Body of pancreas (tissue), 4 donors: ENCODE measurements at regions not wholly inside any gene's neighbourhood (a gene's known extent, or its start where the extent isn't known, plus 50 kb on each side); places are given as distances from the start of the nearest gene placed in this dataset.

Source experiments
- ATAC-seq: fragments of 150-250 bp; one replicate; pipeline ENCODE4 v1.9.1; 2016
- DNase-seq, 4 donors: peaks; one replicate each; pipeline ENCODE4 v3.0.0-alpha.2; 2019
- H3K27ac ChIP-seq, 4 donors: fragments of 200-600 bp; sonication (generic); 1 replicate in 3 of 4; 2 replicates in 1 of 4; pipeline versions ENCODE4 v1.5.1 to v1.6.1; 2016 to 2019; ENCODE audit warnings: mild to moderate bottlenecking in 1 of 4, mixed read lengths in 1 of 4, moderate library complexity in 1 of 4
- H3K27me3 ChIP-seq, 2 donors: fragments of 200-600 bp; sonication (generic); one replicate each; pipeline ENCODE4 v1.6.0; 2016; ENCODE audit warnings: mild to moderate bottlenecking in 1 of 2
- H3K36me3 ChIP-seq, 2 donors: fragments of 200-600 bp; sonication (generic); replicated peaks in 1 of 2; 2 replicates each; pipeline ENCODE4 v1.5.1; 2016; ENCODE audit warnings: low read depth in 2 of 2; ENCODE audit not compliant: insufficient read depth in 1 of 2
- H3K4me1 ChIP-seq: fragments of 200-600 bp; sonication (generic); one replicate; pipeline ENCODE4 v1.6.0; 2016
- H3K4me3 ChIP-seq, 2 donors: fragments of 200-600 bp; sonication (generic); 1 replicate in 1 of 2; 2 replicates in 1 of 2; pipeline ENCODE4 v1.5.1; 2016 to 2019
- H3K9me3 ChIP-seq, 3 donors: fragments of 200-600 bp; sonication (generic); 1 replicate in 2 of 3; 2 replicates in 1 of 3; pipeline ENCODE4 v1.5.1; 2016
- POLR2A ChIP-seq, 3 donors: fragments of 450-650 bp; IDR thresholded peaks; one replicate each; pipeline ENCODE4 v1.6.1; 2016; ENCODE audit warnings: antibody characterized with exemption in 3 of 3, mild to moderate bottlenecking in 2 of 3
- WGBS, 2 donors: methylation state at CpG; one replicate each; pipeline ENCODE4 v1.1.5; 2017; 5-methylcytosine and 5-hydroxymethylcytosine counted together
- intact Hi-C: fragments of 100-400 bp; cut with DNase I; formaldehyde crosslinking; loops from one replicate; pipeline ENCODE4 v1.15.1; 2023
- TF ChIP-seq, protein P1 (sequence below), 7 experiments: fragments of 450-650 bp in 4 of 7; fragments of 200-600 bp in 3 of 7; sonication (generic) in 3 of 7; IDR thresholded peaks; one replicate each; pipeline ENCODE4 v1.5.1; 2016 to 2019; ENCODE audit warnings: antibody characterized with exemption in 7 of 7

DNA sequence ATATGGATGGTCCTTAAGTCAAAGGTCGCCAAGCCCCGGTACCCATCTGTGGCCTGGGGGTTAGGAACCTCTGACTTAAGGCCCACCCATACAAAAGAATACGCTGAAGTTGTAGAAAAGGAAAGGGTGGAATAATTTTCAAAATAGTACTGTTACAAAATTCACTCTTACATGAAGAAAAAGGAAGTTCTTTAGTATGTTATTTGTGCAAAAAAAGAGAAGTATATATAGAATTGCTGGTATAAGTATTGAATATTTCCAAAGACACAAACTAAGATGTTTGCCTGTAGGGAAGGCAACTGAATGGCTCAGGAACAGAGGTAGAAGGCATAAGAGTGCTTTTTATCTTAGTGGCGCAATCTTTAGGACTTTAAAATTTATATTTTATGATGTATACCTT, 78.7 kb downstream of the PRLHR start:
- Histone ChIP-seq H3K4me3 (no peak overlapping the region), H3K27ac (no peak overlapping the region), H3K4me1 (no peaks in the 10 kb centered on the region), H3K36me3 (no peaks in the 10 kb centered on the region), H3K9me3 (no peaks in the 10 kb centered on the region), H3K27me3 (no peaks in the 10 kb centered on the region)
- ATAC-seq: no peak
- no peak for DNase-seq
- TF ChIP-seq, protein P1, sequence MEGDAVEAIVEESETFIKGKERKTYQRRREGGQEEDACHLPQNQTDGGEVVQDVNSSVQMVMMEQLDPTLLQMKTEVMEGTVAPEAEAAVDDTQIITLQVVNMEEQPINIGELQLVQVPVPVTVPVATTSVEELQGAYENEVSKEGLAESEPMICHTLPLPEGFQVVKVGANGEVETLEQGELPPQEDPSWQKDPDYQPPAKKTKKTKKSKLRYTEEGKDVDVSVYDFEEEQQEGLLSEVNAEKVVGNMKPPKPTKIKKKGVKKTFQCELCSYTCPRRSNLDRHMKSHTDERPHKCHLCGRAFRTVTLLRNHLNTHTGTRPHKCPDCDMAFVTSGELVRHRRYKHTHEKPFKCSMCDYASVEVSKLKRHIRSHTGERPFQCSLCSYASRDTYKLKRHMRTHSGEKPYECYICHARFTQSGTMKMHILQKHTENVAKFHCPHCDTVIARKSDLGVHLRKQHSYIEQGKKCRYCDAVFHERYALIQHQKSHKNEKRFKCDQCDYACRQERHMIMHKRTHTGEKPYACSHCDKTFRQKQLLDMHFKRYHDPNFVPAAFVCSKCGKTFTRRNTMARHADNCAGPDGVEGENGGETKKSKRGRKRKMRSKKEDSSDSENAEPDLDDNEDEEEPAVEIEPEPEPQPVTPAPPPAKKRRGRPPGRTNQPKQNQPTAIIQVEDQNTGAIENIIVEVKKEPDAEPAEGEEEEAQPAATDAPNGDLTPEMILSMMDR (IDR thresholded peaks at IDR 0.05): no peak
- TF ChIP-seq POLR2A (IDR thresholded peaks at IDR 0.05): no peak
- intact Hi-C loops: no loop called here
- 88 to 94% methylated on average over 4 of the region's 4 CpGs for WGBS, 2 donors

DNA sequence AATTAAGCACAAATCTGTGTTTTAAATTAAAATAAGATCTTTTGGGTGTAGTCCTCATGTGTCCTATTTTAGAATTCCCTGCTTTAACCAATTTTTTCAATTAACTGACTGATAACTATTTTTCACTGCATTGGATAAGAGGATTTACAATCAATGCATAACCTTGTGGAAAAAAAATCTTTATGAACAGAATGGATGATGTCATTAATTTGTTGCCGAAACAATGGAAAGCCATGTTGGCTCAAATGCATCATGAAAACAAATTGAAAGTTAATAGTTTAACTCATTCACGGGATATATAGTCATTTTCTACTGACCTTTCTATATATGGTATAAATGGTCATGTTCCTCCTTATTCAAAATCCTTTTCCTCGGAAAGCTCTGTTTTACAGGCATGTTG, 82.3 kb downstream of the PRLHR start:
- Histone ChIP-seq H3K36me3 (no peaks in the 10 kb centered on the region), H3K4me1 (no peaks in the 10 kb centered on the region), H3K27ac (no peak overlapping the region), H3K9me3 (no peaks in the 10 kb centered on the region), H3K4me3 (no peak overlapping the region), H3K27me3 (no peaks in the 10 kb centered on the region)
- no peak for TF ChIP-seq POLR2A (IDR thresholded peaks at IDR 0.05)
- TF ChIP-seq, protein P1 (IDR thresholded peaks at IDR 0.05): no peak
- intact Hi-C loops: no loop called here
- no peak for DNase-seq
- no peak for ATAC-seq
- WGBS, 2 donors: 80 to 88% methylated on average over 3 of the region's 3 CpGs

DNA sequence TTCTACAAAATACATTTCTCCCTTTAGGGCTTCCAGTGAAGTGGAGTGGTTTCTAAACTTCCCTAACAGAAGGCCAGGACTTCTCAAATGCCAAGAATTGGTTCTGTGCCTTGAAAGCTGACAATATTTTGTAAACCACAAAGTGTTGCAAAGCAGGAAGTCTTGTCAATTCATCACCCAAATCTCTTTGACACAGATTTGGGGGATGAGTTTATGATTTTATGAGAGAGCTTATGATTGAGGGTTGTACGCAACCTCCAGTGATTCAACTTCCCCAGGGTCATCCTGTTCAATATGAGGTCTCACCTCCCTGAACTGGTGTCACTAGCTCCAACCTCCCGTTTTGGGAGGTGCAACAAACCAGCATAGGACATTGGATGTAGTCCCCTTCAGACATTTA, 83.7 kb downstream of the PRLHR start:
- intact Hi-C loops: no loop called here
- Histone ChIP-seq H3K27ac (no peak overlapping the region), H3K4me1 (no peaks in the 10 kb centered on the region), H3K9me3 (no peaks in the 10 kb centered on the region), H3K27me3 (no peaks in the 10 kb centered on the region), H3K4me3 (no peak overlapping the region), H3K36me3 (no peaks in the 10 kb centered on the region)
- no peak for TF ChIP-seq POLR2A (IDR thresholded peaks at IDR 0.05)
- TF ChIP-seq, protein P1 (IDR thresholded peaks at IDR 0.05): no peak
- no peak for DNase-seq
- WGBS, 2 donors: 68 to 78% methylated on average over 2 of the region's 2 CpGs
- no peak for ATAC-seq

DNA sequence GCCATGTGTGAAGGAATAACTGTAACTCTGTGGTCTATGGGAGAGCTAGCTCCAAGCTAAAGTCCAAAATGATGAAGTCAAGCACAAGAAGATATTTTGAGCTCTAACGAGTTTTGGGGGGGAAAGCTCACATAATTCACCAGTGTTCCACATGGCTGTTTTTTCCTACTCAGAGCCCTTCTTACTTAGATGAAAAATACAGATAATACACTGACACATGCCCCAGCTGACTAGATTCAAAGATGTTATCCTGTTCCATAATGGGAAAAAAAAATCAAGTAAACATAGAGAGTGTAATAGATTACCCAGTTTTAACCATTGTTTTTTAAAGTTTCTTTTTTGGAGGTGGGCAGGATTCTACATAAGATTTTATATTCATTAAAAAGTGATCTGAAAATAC, 86.6 kb downstream of the PRLHR start:
- Histone ChIP-seq H3K4me1 (no peaks in the 10 kb centered on the region), H3K4me3 (no peak overlapping the region), H3K9me3 (no peaks in the 10 kb centered on the region), H3K27me3 (no peaks in the 10 kb centered on the region), H3K36me3 (no peaks in the 10 kb centered on the region), H3K27ac (no peak overlapping the region)
- intact Hi-C loops: no loop called here
- no peak for TF ChIP-seq POLR2A (IDR thresholded peaks at IDR 0.05)
- TF ChIP-seq, protein P1 (IDR thresholded peaks at IDR 0.05): no peak
- DNase-seq: no peak
- WGBS, 2 donors: 69 to 73% methylated on average over 1 of the region's 1 CpG
- no peak for ATAC-seq

DNA sequence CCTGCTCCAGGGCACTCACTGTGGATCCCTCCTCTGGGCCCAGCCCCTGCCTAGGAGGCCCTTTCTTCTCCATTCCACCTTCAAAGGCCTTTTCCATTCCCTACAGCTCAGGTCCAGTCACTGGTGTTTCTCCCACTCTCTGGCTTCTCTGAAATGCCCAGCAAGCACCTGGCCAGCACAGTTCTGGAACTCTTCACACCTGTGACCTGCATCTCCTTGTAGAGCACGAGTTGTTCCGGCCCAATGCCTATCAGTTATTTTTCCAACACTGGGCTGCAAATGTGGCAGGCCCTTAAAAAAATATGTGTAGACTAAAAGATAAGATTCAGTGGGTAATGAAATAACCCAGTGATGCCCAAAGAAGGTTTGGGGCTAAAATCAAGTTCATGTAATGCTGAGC, 87.1 kb downstream of the PRLHR start:
- H3K4me1 ChIP-seq: no peaks in the 10 kb centered on the region
- H3K36me3 ChIP-seq: no peaks in the 10 kb centered on the region
- WGBS, 2 donors: 16 to 32% methylated on average over 2 of the region's 2 CpGs
- no peaks in the 10 kb centered on the region for H3K27me3 ChIP-seq
- ATAC-seq (no peak), DNase-seq (no peak)
- H3K9me3 ChIP-seq: no peaks in the 10 kb centered on the region
- intact Hi-C loops: no loop called here
- H3K4me3 ChIP-seq: no peak overlapping the region
- H3K27ac ChIP-seq: no peak overlapping the region
- no peak for TF ChIP-seq POLR2A (IDR thresholded peaks at IDR 0.05)
- TF ChIP-seq, protein P1 (IDR thresholded peaks at IDR 0.05): no peak
